Upper lobe of right lung (tissue), 1 donor: ENCODE measurements at regions not wholly inside any gene's neighbourhood (a gene's known extent, or its start where the extent isn't known, plus 50 kb on each side); places are given as distances from the start of the nearest gene placed in this dataset.

Experiments used
- ATAC-seq: fragments of 200-7000 bp; cut with Tn5 transposase; one replicate; pipeline ENCODE4 v1.9.1; 2020; ENCODE audit warnings: mild to moderate bottlenecking, moderate library complexity
- DNase-seq: peaks from one replicate; pipeline ENCODE4 v3.0.0-alpha.2; 2020
- H3K27ac ChIP-seq: fragments of 200-600 bp; one replicate; pipeline ENCODE4 v1.8.0; 2022
- H3K27me3 ChIP-seq: fragments of 200-600 bp; one replicate; pipeline ENCODE4 v1.8.0; 2022; ENCODE audit warnings: mild to moderate bottlenecking
- H3K36me3 ChIP-seq: fragments of 200-600 bp; one replicate; pipeline ENCODE4 v1.8.0; 2022
- H3K4me1 ChIP-seq: fragments of 200-600 bp; one replicate; pipeline ENCODE4 v1.8.0; 2022
- H3K4me3 ChIP-seq: fragments of 200-600 bp; one replicate; pipeline ENCODE4 v1.8.0; 2022; ENCODE audit warnings: mild to moderate bottlenecking
- H3K9me3 ChIP-seq: fragments of 200-600 bp; one replicate; pipeline ENCODE4 v1.8.0; 2022
- intact Hi-C: fragments of 100-400 bp; cut with DNase I; formaldehyde crosslinking; loops from one replicate; pipeline ENCODE4 v1.11.0; 2022
- TF ChIP-seq, protein P1 (sequence below): fragments of 200-600 bp; IDR thresholded peaks from one replicate; pipeline ENCODE4 v1.8.0; 2022; ENCODE audit warnings: antibody characterized with exemption
- donor health status: DM: no; HTN: yes; CAD: no; lungs with severe emphysema.

GRCh38 chr1:184888505-184888904 lies 85.8 kb downstream of the NIBAN1 start:
- H3K4me3 ChIP-seq, result no peak overlapping the region
- intact Hi-C loops, result no loop called here
- H3K36me3 ChIP-seq, result no peaks in the 10 kb centered on the region
- no peaks in the 10 kb centered on the region for H3K4me1 ChIP-seq
- H3K27ac ChIP-seq, result no peak overlapping the region
- H3K9me3 ChIP-seq, result no peaks in the 10 kb centered on the region
- ATAC-seq (no peak), DNase-seq (no peak)
- TF ChIP-seq, protein P1, sequence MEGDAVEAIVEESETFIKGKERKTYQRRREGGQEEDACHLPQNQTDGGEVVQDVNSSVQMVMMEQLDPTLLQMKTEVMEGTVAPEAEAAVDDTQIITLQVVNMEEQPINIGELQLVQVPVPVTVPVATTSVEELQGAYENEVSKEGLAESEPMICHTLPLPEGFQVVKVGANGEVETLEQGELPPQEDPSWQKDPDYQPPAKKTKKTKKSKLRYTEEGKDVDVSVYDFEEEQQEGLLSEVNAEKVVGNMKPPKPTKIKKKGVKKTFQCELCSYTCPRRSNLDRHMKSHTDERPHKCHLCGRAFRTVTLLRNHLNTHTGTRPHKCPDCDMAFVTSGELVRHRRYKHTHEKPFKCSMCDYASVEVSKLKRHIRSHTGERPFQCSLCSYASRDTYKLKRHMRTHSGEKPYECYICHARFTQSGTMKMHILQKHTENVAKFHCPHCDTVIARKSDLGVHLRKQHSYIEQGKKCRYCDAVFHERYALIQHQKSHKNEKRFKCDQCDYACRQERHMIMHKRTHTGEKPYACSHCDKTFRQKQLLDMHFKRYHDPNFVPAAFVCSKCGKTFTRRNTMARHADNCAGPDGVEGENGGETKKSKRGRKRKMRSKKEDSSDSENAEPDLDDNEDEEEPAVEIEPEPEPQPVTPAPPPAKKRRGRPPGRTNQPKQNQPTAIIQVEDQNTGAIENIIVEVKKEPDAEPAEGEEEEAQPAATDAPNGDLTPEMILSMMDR, result no peak
- no peaks in the 10 kb centered on the region for H3K27me3 ChIP-seq

- intact Hi-C loops, result no loop called here
- ATAC-seq (no peak), DNase-seq (no peak)
- H3K9me3 ChIP-seq, result no peaks in the 10 kb centered on the region
- no peaks in the 10 kb centered on the region for H3K36me3 ChIP-seq
- H3K27ac ChIP-seq, result no peak overlapping the region
- TF ChIP-seq, protein P1, result no peak
- H3K4me1 ChIP-seq, result no peaks in the 10 kb centered on the region
- no peaks in the 10 kb centered on the region for H3K27me3 ChIP-seq
- H3K4me3 ChIP-seq, result no peak overlapping the region
Observed at GRCh38 chr1:184882957-184883815, 91.1 kb downstream of the NIBAN1 start.

- Histone ChIP-seq H3K36me3 (no peaks in the 10 kb centered on the region), H3K27ac (no peak overlapping the region), H3K4me1 (no peaks in the 10 kb centered on the region), H3K9me3 (no peaks in the 10 kb centered on the region), H3K27me3 (no peaks in the 10 kb centered on the region), H3K4me3 (no peak overlapping the region)
- TF ChIP-seq, protein P1, result no peak
- intact Hi-C loops, result no loop called here
- no peak for DNase-seq
- ATAC-seq, result no peak
Observed at GRCh38 chr1:184881941-184882913, 92.1 kb downstream of the NIBAN1 start.

DNA sequence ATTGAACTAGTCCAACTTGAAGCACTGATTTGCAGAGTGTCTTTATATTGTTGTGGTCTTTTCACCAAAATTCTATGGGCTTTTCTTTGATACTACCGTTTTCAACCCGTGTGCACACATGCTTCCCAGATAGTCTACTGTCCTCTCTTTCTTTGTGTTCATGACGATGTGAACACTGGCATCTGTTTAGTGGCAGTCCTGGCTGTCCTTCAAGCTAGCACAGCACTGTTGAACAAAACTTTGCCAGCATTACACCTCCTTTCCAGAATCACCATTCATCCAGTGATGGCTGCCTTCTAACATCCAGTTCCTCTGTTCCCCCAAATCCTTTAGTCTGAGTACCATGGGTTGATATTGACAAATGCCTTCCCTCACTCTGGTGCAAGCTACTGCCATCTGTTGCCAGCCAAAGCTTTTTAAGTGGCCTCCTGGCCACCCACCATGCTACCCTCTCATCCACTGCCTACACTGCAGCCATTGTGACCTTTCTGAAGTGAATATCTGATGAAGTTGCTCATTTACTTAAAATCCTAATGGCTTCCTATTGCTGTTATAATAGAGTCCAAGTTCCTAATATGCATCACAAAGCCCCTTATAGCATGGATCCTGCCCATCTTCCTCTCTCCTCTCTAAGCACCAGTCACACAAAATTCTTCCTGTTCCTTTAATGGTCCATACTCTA lies 94.3 kb downstream of the NIBAN1 start:
- ATAC-seq (no peak), DNase-seq (no peak)
- no peaks in the 10 kb centered on the region for H3K9me3 ChIP-seq
- TF ChIP-seq, protein P1, result no peak
- intact Hi-C loops, result no loop called here
- no peaks in the 10 kb centered on the region for H3K4me1 ChIP-seq
- no peak overlapping the region for H3K4me3 ChIP-seq
- no peaks in the 10 kb centered on the region for H3K27me3 ChIP-seq
- H3K36me3 ChIP-seq, result no peaks in the 10 kb centered on the region
- H3K27ac ChIP-seq, result no peak overlapping the region

GRCh38 chr1:184878602-184879001 lies 95.7 kb downstream of the NIBAN1 start:
- DNase-seq (no peak), ATAC-seq (no peak)
- TF ChIP-seq, protein P1, result no peak
- intact Hi-C loops, result no loop called here
- no peak overlapping the region for H3K4me3 ChIP-seq
- H3K27ac ChIP-seq, result no peak overlapping the region
- H3K9me3 ChIP-seq, result no peaks in the 10 kb centered on the region
- no peaks in the 10 kb centered on the region for H3K27me3 ChIP-seq
- no peaks in the 10 kb centered on the region for H3K36me3 ChIP-seq
- H3K4me1 ChIP-seq, result no peaks in the 10 kb centered on the region
